CD4-positive, CD25-positive, alpha-beta regulatory T cell (primary cell): ENCODE measurements at regions not wholly inside any gene's neighbourhood (a gene's known extent, or its start where the extent isn't known, plus 50 kb on each side); places are given as distances from the start of the nearest gene placed in this dataset.
"Not testable (repeated sequence)": the region's sequence is repeated elsewhere in the genome, so short reads cannot be mapped to it uniquely, and the experiment has no call there.

ENCODE experiments used
- ATAC-seq, 2 donors: fragments of 150-1000 bp; cut with Tn5 transposase; one replicate each; pipeline ENCODE4 v1.10.0; 2021; ENCODE audit warnings: low read depth in 2 of 2, moderate number of reproducible peaks in 2 of 2, moderate library complexity in 1 of 2
- DNase-seq, 3 donors: peaks; one replicate each; pipeline versions ENCODE4 v3.0.0 to v3.0.0-alpha.2; 2012 to 2022; ENCODE audit warnings: mixed read lengths in 1 of 3
- H3K27ac ChIP-seq: one replicate; pipeline ENCODE4 v1.7.0; 2013; ENCODE audit warnings: mild to moderate bottlenecking, low read length; ENCODE audit not compliant: insufficient read depth, poor library complexity, severe bottlenecking
- H3K27me3 ChIP-seq: one replicate; pipeline ENCODE4 v1.7.0; 2013; ENCODE audit warnings: low read length; ENCODE audit not compliant: control insufficient read depth, insufficient read depth
- H3K36me3 ChIP-seq: one replicate; pipeline ENCODE4 v1.7.0; 2013; ENCODE audit warnings: mild to moderate bottlenecking, low read length, moderate library complexity; ENCODE audit not compliant: control insufficient read depth, insufficient read depth
- H3K4me1 ChIP-seq: 2 replicates; pipeline ENCODE4 v1.7.0; 2013; ENCODE audit warnings: mild to moderate bottlenecking, low read length; ENCODE audit not compliant: insufficient read depth, control insufficient read depth, poor library complexity, severe bottlenecking
- H3K4me3 ChIP-seq: one replicate; pipeline ENCODE4 v1.7.0; 2013; ENCODE audit warnings: low read depth, mild to moderate bottlenecking, low read length, moderate library complexity
- H3K9me3 ChIP-seq, 2 experiments: 1 replicate in 1 of 2; 2 replicates in 1 of 2; pipeline ENCODE4 v1.7.0; 2013; ENCODE audit warnings: low read length in 2 of 2, mild to moderate bottlenecking in 1 of 2, moderate library complexity in 1 of 2; ENCODE audit not compliant: control insufficient read depth in 2 of 2
- H3K27ac Mint-ChIP-seq, 3 donors: one replicate each; pipeline ENCODE4 v1.8.0; 2020 to 2022; ENCODE audit warnings: mild to moderate bottlenecking in 3 of 3, mixed read lengths in 3 of 3, moderate library complexity in 2 of 3
- H3K27me3 Mint-ChIP-seq: one replicate; pipeline ENCODE4 v1.8.0; 2022; ENCODE audit warnings: mild to moderate bottlenecking, mixed read lengths
- H3K36me3 Mint-ChIP-seq: one replicate; pipeline ENCODE4 v1.8.0; 2020; ENCODE audit warnings: mixed read lengths
- H3K4me1 Mint-ChIP-seq, 4 donors: one replicate each; pipeline ENCODE4 v1.8.0; 2020 to 2022; ENCODE audit warnings: mixed read lengths in 4 of 4, mild to moderate bottlenecking in 1 of 4
- H3K4me3 Mint-ChIP-seq, 4 donors: one replicate each; pipeline ENCODE4 v1.8.0; 2020 to 2022; ENCODE audit warnings: mild to moderate bottlenecking in 4 of 4, mixed read lengths in 4 of 4, moderate library complexity in 3 of 4
- H3K9me3 Mint-ChIP-seq, 7 donors: one replicate each; pipeline ENCODE4 v1.8.0; 2020 to 2022; ENCODE audit warnings: mixed read lengths in 7 of 7, mild to moderate bottlenecking in 3 of 7, moderate library complexity in 2 of 7

GRCh38 chr4:186831574-186831973 is 107.9 kb upstream of the FAT1 start:
- ATAC-seq (no peak), DNase-seq (no peak)
- H3K4me1 ChIP-seq = no peaks in the 10 kb centered on the region
- H3K27ac ChIP-seq = no peak overlapping the region
- H3K4me3 ChIP-seq = no peak overlapping the region
- Mint-ChIP-seq H3K27me3 (no peaks in the 10 kb centered on the region), H3K27ac (no peak overlapping the region), H3K36me3 (no peaks in the 10 kb centered on the region), H3K4me3 (no peak overlapping the region), H3K9me3 (peaks cover 2 to 19% (median 7%) of the 10 kb centered on the region in 7 donors), H3K4me1 (no peaks in the 10 kb centered on the region)
- H3K27me3 ChIP-seq = no peaks in the 10 kb centered on the region
- H3K9me3 ChIP-seq = peaks cover 0 to 5% of the 10 kb centered on the region in 2 experiments
- no peaks in the 10 kb centered on the region for H3K36me3 ChIP-seq

- H3K4me1 ChIP-seq = no peaks in the 10 kb centered on the region
- H3K36me3 ChIP-seq = no peaks in the 10 kb centered on the region
- H3K27ac Mint-ChIP-seq = no peak overlapping the region
- no peaks in the 10 kb centered on the region for H3K4me1 Mint-ChIP-seq
- H3K27me3 ChIP-seq = no peaks in the 10 kb centered on the region
- no peaks in the 10 kb centered on the region for H3K27me3 Mint-ChIP-seq
- H3K4me3 ChIP-seq = no peak overlapping the region
- no peak for ATAC-seq
- H3K9me3 ChIP-seq = peaks cover 0 to 5% of the 10 kb centered on the region in 2 experiments
- H3K9me3 Mint-ChIP-seq = peaks cover 4 to 19% (median 7%) of the 10 kb centered on the region in 7 donors
- DNase-seq = no peak
- no peaks in the 10 kb centered on the region for H3K36me3 Mint-ChIP-seq
- no peak overlapping the region for H3K4me3 Mint-ChIP-seq
- H3K27ac ChIP-seq = no peak overlapping the region
Measured at GRCh38 chr4:186832906-186833305, 109.2 kb upstream of the FAT1 start.

- not testable (repeated sequence) for H3K27me3 ChIP-seq, H3K4me3 Mint-ChIP-seq, H3K4me3 ChIP-seq, H3K4me1 ChIP-seq, H3K9me3 ChIP-seq, H3K4me1 Mint-ChIP-seq, H3K36me3 Mint-ChIP-seq, ATAC-seq, H3K27ac ChIP-seq, H3K27ac Mint-ChIP-seq, DNase-seq, H3K27me3 Mint-ChIP-seq, H3K36me3 ChIP-seq
- peaks cover 0 to 10% (median 6%) of the 10 kb centered on the region in 7 donors for H3K9me3 Mint-ChIP-seq
Measured at GRCh38 chr4:186837463-186837862, 113.8 kb upstream of the FAT1 start.

GRCh38 chr4:186838295-186838694 is 114.6 kb upstream of the FAT1 start:
- no peak for ATAC-seq
- Histone ChIP-seq H3K9me3 (no peaks in the 10 kb centered on the region), H3K36me3 (no peaks in the 10 kb centered on the region), H3K4me1 (no peaks in the 10 kb centered on the region), H3K27me3 (no peaks in the 10 kb centered on the region), H3K27ac (no peak overlapping the region), H3K4me3 (no peak overlapping the region)
- no peak for DNase-seq
- no peak overlapping the region for H3K4me3 Mint-ChIP-seq
- H3K4me1 Mint-ChIP-seq = no peaks in the 10 kb centered on the region
- H3K27me3 Mint-ChIP-seq = no peaks in the 10 kb centered on the region
- no peaks in the 10 kb centered on the region for H3K36me3 Mint-ChIP-seq
- H3K9me3 Mint-ChIP-seq = peaks cover 0 to 10% (median 5%) of the 10 kb centered on the region in 7 donors
- no peak overlapping the region for H3K27ac Mint-ChIP-seq

- ATAC-seq (no peak), DNase-seq (no peak)
- Mint-ChIP-seq H3K36me3 (no peaks in the 10 kb centered on the region), H3K4me3 (no peak overlapping the region), H3K27me3 (no peaks in the 10 kb centered on the region), H3K27ac (no peak overlapping the region), H3K4me1 (no peaks in the 10 kb centered on the region), H3K9me3 (peaks cover 0 to 12% (median 5%) of the 10 kb centered on the region in 7 donors)
- Histone ChIP-seq H3K36me3 (no peaks in the 10 kb centered on the region), H3K27me3 (no peaks in the 10 kb centered on the region), H3K4me1 (no peaks in the 10 kb centered on the region), H3K27ac (no peak overlapping the region), H3K4me3 (no peak overlapping the region), H3K9me3 (no peaks in the 10 kb centered on the region)
Measured at GRCh38 chr4:186839122-186840037, 115.7 kb upstream of the FAT1 start.

- H3K27ac Mint-ChIP-seq = no peak overlapping the region
- no peak overlapping the region for H3K4me3 Mint-ChIP-seq
Measured at GRCh38 chr4:186840222-186840701, 116.6 kb upstream of the FAT1 start.

GRCh38 chr4:186840771-186841301 is 117.2 kb upstream of the FAT1 start:
- Mint-ChIP-seq H3K4me3 (no peak overlapping the region), H3K36me3 (no peaks in the 10 kb centered on the region), H3K4me1 (no peaks in the 10 kb centered on the region), H3K9me3 (peaks cover 0 to 16% (median 6%) of the 10 kb centered on the region in 7 donors), H3K27ac (no peak overlapping the region), H3K27me3 (no peaks in the 10 kb centered on the region)
- H3K27me3 ChIP-seq = no peaks in the 10 kb centered on the region
- no peak for ATAC-seq
- DNase-seq = no peak
- no peaks in the 10 kb centered on the region for H3K9me3 ChIP-seq
- H3K36me3 ChIP-seq = no peaks in the 10 kb centered on the region
- no peak overlapping the region for H3K4me3 ChIP-seq
- no peak overlapping the region for H3K27ac ChIP-seq
- H3K4me1 ChIP-seq = no peaks in the 10 kb centered on the region

More at GRCh38 chr4:186840222-186840701, 116.6 kb upstream of the FAT1 start:
- H3K27me3 ChIP-seq = no peaks in the 10 kb centered on the region
- Mint-ChIP-seq H3K36me3 (no peaks in the 10 kb centered on the region), H3K4me1 (no peaks in the 10 kb centered on the region), H3K27me3 (no peaks in the 10 kb centered on the region), H3K9me3 (peaks cover 0 to 16% (median 5%) of the 10 kb centered on the region in 7 donors)
- H3K36me3 ChIP-seq = no peaks in the 10 kb centered on the region
- H3K4me3 ChIP-seq = no peak overlapping the region
- no peak overlapping the region for H3K27ac ChIP-seq
- no peak for ATAC-seq
- no peaks in the 10 kb centered on the region for H3K4me1 ChIP-seq
- no peaks in the 10 kb centered on the region for H3K9me3 ChIP-seq
- DNase-seq = no peak
